ENCODE measurements at regions not wholly inside any gene's neighbourhood (a gene's known extent, or its start where the extent isn't known, plus 50 kb on each side); places are given as distances from the start of the nearest gene placed in this dataset.

DNA sequence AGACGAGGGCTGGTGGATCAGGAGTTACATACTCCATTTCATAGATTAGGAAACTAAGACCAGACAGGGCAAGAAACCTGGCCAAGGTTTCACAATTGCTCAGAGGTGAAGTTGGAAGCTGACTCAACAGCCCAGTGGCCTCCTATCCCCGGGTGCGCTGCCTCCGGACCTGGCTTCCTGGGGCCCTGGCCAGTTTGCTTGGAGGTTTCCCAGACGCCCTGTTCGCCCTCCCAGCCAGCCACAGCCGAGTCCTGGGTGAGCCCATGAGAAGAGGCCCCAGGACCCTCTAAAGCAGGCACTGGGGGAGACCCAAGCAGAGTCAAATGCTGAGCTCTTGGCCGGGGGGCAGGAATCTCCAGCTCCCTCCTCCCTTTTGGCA is 180.1 kb downstream of the ZBTB18 start:
- H3K4me3 ChIP-seq, result no peak overlapping the region
- no peak overlapping the region for H3K27ac ChIP-seq
- TF ChIP-seq, protein P1, sequence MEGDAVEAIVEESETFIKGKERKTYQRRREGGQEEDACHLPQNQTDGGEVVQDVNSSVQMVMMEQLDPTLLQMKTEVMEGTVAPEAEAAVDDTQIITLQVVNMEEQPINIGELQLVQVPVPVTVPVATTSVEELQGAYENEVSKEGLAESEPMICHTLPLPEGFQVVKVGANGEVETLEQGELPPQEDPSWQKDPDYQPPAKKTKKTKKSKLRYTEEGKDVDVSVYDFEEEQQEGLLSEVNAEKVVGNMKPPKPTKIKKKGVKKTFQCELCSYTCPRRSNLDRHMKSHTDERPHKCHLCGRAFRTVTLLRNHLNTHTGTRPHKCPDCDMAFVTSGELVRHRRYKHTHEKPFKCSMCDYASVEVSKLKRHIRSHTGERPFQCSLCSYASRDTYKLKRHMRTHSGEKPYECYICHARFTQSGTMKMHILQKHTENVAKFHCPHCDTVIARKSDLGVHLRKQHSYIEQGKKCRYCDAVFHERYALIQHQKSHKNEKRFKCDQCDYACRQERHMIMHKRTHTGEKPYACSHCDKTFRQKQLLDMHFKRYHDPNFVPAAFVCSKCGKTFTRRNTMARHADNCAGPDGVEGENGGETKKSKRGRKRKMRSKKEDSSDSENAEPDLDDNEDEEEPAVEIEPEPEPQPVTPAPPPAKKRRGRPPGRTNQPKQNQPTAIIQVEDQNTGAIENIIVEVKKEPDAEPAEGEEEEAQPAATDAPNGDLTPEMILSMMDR (IDR thresholded peaks at IDR 0.05), result no peak
- DNase-seq (ENCODE audit: low spot score), result no peak

DNA sequence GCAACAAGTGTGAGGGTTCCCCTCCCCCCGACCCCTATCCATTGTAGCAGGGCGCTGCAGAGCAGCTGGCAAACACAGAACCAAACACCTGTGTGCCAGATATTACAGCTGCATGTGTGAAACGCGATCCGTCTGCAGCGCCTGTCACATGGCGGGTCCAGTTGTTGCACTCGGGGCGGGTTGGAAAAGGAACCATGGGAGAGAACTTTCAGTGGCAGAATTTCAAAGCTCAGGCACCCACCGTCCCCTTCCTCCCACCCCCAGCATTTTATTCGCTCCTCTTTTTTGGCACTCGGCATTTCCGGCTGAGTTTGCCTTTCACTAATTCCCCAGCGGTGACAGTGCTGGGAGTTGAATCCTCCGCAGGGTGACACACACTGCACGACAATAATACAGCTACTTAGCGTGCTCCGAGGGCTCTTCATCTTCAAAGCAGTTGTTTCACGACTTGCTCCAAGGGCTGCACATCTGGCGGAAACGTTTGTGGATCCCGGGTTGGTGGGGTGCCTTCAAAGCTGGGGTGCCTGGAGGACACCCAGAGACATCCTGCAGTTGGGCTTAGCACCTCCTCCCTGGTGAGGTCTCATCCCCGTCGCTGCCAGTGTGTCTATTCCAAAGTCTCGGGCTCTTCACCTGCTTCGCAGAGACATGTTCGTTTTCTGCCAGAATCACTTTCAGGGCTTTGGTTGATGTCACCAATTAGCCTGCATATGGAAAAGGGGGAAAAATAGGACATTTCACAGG is 180.7 kb downstream of the ZBTB18 start:
- TF ChIP-seq, protein P1 (IDR thresholded peaks at IDR 0.05), result no peak
- Histone ChIP-seq H3K27ac (no peak overlapping the region), H3K4me3 (peak overlapping the region; percentile 17)
- no peak for DNase-seq (ENCODE audit: low spot score)

DNA sequence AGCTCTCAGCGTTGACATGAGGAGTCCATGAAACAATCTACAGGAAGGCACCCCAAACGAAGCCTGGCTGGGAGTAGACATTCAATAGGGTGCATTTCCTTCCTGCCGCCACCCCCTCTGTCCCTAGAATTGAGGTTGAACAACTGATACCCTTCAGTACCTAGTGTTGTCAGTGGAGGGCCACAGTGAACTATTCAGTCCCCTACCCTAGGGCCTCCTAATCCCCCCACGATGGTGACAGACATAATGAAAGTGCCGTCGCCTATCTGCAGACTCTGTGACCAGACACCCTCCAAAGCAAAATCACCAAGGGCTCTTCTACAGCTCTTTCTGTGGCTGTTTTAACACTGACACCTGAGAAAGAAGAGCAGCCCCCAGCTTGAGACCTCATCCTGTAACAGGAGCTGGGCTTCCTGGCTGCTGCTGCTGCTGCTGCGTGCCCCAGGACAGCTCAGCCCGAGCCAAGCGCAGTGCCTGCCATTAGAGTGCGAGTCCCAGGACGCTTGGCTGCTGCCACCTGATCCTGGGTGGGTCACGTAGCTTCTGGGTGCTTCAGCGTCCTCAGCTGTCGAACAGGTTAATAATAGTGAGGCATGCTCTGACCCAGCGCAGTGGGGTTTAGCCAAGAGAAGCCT is 183.0 kb downstream of the ZBTB18 start:
- no peak for DNase-seq (ENCODE audit: low spot score)
- TF ChIP-seq, protein P1 (IDR thresholded peaks at IDR 0.05), result no peak
- H3K27ac ChIP-seq, result no peak overlapping the region
- H3K4me3 ChIP-seq, result no peak overlapping the region

DNA sequence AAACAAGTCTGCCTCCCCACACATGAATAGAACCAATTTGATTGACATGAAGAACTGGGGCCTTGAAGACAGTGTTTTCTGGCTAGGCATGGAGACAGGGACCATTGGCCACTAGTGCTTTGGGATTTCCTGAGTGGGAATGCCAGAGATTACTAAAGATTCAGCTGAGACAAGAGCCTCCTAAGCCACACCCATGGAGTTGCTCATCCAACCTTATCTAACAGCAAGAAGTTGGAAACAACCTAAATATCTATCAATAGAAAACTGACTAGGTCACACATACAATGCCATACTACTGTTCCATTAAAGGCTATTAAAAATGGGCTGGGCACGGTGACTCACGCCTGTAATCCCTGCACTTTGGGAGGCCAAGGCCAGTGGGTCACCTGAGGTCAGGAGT is 184.1 kb downstream of the ZBTB18 start:
- H3K4me3 ChIP-seq, result no peak overlapping the region
- no peak for DNase-seq (ENCODE audit: low spot score)
- TF ChIP-seq, protein P1 (IDR thresholded peaks at IDR 0.05), result no peak
- H3K27ac ChIP-seq, result no peak overlapping the region

DNA sequence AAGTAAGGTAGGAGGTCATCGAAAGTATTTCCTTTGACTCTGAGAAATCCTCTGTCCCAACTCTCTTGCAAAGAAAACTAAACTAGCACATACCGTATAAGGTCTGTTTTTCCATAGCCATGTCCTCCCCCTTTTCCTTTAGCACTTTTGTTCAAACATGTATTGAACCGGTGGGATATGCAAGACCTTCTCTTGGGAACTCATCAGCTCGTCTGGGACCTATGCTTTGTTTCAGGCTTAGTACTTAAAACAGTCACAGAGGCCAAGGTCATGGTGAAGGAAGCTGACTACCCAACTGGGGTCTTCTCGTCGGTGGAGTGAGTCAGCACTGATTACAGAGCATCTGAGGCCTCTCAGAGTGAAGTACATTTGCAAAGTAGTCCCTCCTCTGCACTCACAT is 185.0 kb downstream of the ZBTB18 start:
- H3K27ac ChIP-seq, result no peak overlapping the region
- DNase-seq (ENCODE audit: low spot score), result no peak
- TF ChIP-seq, protein P1 (IDR thresholded peaks at IDR 0.05), result no peak
- no peak overlapping the region for H3K4me3 ChIP-seq

DNA sequence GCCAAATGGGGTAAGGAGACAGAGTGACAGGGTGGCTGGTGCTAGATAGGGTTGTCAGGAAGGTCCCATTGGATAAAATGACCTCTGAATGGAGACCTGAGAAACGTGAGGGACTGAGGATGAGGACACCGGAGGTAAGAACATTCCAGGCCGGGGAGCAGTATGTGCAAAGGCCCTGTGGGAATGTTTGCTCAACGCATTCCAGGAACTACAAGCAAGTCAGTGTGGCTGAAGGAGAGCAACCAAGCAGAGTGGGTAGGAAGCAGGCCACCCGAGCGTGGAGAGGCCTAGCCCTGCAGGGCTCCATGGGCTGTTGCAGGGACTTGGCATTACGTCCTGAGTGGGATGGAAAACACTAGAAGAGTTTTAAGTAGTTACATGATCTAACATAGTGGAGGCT is 185.6 kb downstream of the ZBTB18 start:
- TF ChIP-seq, protein P1 (IDR thresholded peaks at IDR 0.05), result no peak
- no peak for DNase-seq (ENCODE audit: low spot score)

DNA sequence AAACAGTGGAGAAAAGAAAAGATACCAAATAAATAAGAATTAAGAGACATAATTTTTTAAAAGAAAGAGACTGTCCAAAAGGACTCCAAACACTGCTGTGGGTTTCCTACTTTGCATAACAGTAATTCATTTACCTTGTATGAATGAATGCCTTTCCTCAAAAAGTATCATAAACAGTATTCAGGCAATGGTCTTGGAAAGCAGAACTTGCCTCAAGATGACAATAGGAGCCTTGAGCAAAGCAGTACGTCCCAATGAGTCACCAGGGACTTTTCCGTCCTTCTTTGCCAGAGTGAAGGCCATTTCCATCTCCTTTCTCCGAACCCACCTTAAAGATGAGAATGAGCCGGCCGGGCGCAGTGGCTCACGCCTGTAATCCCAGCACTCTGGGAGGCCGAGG is 186.4 kb downstream of the ZBTB18 start:
- TF ChIP-seq, protein P1 (IDR thresholded peaks at IDR 0.05), result no peak
- Histone ChIP-seq H3K27ac (no peak overlapping the region), H3K4me3 (no peak overlapping the region)
- no peak for DNase-seq (ENCODE audit: low spot score)

More for the DNA sequence above, 185.6 kb downstream of the ZBTB18 start:
- H3K4me3 ChIP-seq, result no peak overlapping the region
- H3K27ac ChIP-seq, result no peak overlapping the region

Data from coronary artery (tissue), 2 donors.